ENCODE measurements at regions not wholly inside any gene's neighbourhood (a gene's known extent, or its start where the extent isn't known, plus 50 kb on each side); places are given as distances from the start of the nearest gene placed in this dataset.

- Histone ChIP-seq H3K4me1 (ENCODE audit: control insufficient read depth in 4 of 4, insufficient read depth in 4 of 4, low read length in 3 of 4) (no peaks in the 10 kb centered on the region), H3K9ac (ENCODE audit: low read depth in 1 of 2, low read length in 2 of 2) (no peak overlapping the region), H3K27me3 (ENCODE audit: control insufficient read depth in 4 of 4, insufficient read depth in 4 of 4, low read length in 3 of 4) (no peaks in the 10 kb centered on the region), H3K4me3 (ENCODE audit: low read depth in 1 of 3, low read length in 3 of 3) (no peak overlapping the region), H3K9me3 (ENCODE audit: control insufficient read depth in 4 of 4, low read length in 3 of 4) (no peaks in the 10 kb centered on the region), H3K36me3 (ENCODE audit: control insufficient read depth in 4 of 4, insufficient read depth in 3 of 4, low read depth in 1 of 4, low read length in 3 of 4) (no peaks in the 10 kb centered on the region), H3K27ac (ENCODE audit: low read depth in 1 of 2, low read length in 2 of 2) (no peak overlapping the region)
- DNase-seq (ENCODE audit: low spot score): no peak
- no peak for TF ChIP-seq FOXA2 (IDR thresholded peaks at IDR 0.05)
- TF ChIP-seq, protein P1, sequence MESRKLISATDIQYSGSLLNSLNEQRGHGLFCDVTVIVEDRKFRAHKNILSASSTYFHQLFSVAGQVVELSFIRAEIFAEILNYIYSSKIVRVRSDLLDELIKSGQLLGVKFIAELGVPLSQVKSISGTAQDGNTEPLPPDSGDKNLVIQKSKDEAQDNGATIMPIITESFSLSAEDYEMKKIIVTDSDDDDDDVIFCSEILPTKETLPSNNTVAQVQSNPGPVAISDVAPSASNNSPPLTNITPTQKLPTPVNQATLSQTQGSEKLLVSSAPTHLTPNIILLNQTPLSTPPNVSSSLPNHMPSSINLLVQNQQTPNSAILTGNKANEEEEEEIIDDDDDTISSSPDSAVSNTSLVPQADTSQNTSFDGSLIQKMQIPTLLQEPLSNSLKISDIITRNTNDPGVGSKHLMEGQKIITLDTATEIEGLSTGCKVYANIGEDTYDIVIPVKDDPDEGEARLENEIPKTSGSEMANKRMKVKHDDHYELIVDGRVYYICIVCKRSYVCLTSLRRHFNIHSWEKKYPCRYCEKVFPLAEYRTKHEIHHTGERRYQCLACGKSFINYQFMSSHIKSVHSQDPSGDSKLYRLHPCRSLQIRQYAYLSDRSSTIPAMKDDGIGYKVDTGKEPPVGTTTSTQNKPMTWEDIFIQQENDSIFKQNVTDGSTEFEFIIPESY (IDR thresholded peaks at IDR 0.05): no peak
- no peak for TF ChIP-seq NR2F2 (IDR thresholded peaks at IDR 0.05)
- no peak for TF ChIP-seq MAX (IDR thresholded peaks at IDR 0.05)
- no peak for TF ChIP-seq SP1 (IDR thresholded peaks at IDR 0.05)
- no peak for TF ChIP-seq FOXA1 (IDR thresholded peaks at IDR 0.05)
- TF ChIP-seq TAF1 (conservative IDR thresholded peaks at IDR 0.05): no peak
- no peak for TF ChIP-seq JUND (IDR thresholded peaks at IDR 0.05)
- no peak for TF ChIP-seq CTCF (IDR thresholded peaks at IDR 0.05; ENCODE audit: low read depth, low read length, missing input control)
- no peak for TF ChIP-seq GABPA (IDR thresholded peaks at IDR 0.05 in 1 of 2, conservative IDR thresholded peaks at IDR 0.05 in 1 of 2)
- no peak for TF ChIP-seq ATF3 (IDR thresholded peaks at IDR 0.05)
- TF ChIP-seq RAD21 (IDR thresholded peaks at IDR 0.05): no peak
- TF ChIP-seq YY1 (IDR thresholded peaks at IDR 0.05): no peak
- TF ChIP-seq REST (IDR thresholded peaks at IDR 0.05): no peak
Observed at GRCh38 chr3:144524531-144524930, 552.9 kb downstream of the DIPK2A start.

DNA sequence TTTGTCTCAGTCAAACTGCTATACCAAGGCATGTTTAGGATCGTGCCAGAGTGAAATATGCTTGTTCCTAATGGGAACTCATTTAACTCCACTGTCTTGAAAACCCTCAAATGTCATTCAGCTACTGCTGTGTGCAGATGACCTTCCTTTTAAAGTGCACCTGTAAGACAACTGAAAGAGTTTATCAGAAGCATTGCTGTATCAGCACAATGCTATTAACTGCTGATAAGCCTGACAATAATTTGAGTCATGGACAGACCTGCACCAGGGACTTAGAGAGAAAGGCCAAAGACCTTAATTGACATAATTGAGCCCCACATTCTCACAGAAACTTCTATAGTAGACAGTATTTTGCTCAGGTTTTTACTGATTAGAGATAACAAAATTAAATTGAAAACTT, 557.9 kb downstream of the DIPK2A start:
- no peak overlapping the region for H3K4me3 ChIP-seq (ENCODE audit: low read depth in 1 of 3, low read length in 3 of 3)
- H3K9ac ChIP-seq (ENCODE audit: low read depth in 1 of 2, low read length in 2 of 2): no peak overlapping the region
- 61% methylated on average over 1 of the region's 1 CpG for WGBS
- TF ChIP-seq RAD21 (IDR thresholded peaks at IDR 0.05): no peak
- TF ChIP-seq HNF4A (conservative IDR thresholded peaks at IDR 0.05): no peak
- no peak for TF ChIP-seq ATF3 (IDR thresholded peaks at IDR 0.05)
- TF ChIP-seq REST (IDR thresholded peaks at IDR 0.05): no peak
- TF ChIP-seq YY1 (IDR thresholded peaks at IDR 0.05): no peak
- no peak for TF ChIP-seq EGR1 (IDR thresholded peaks at IDR 0.05; ENCODE audit: low read depth in 2 of 2)
- no peak for TF ChIP-seq CTCF (IDR thresholded peaks at IDR 0.05; ENCODE audit: low read depth, low read length, missing input control)
- TF ChIP-seq FOXA2 (IDR thresholded peaks at IDR 0.05): no peak
- no peaks in the 10 kb centered on the region for H3K27me3 ChIP-seq (ENCODE audit: control insufficient read depth in 4 of 4, insufficient read depth in 4 of 4, low read length in 3 of 4)
- H3K9me3 ChIP-seq (ENCODE audit: control insufficient read depth in 4 of 4, low read length in 3 of 4): no peaks in the 10 kb centered on the region
- no peak for DNase-seq (ENCODE audit: low spot score)
- H3K36me3 ChIP-seq (ENCODE audit: control insufficient read depth in 4 of 4, insufficient read depth in 3 of 4, low read depth in 1 of 4, low read length in 3 of 4): no peaks in the 10 kb centered on the region
- no peak overlapping the region for H3K27ac ChIP-seq (ENCODE audit: low read depth in 1 of 2, low read length in 2 of 2)
- H3K4me1 ChIP-seq (ENCODE audit: control insufficient read depth in 4 of 4, insufficient read depth in 4 of 4, low read length in 3 of 4): no peaks in the 10 kb centered on the region
